Type B pancreatic cell (in vitro differentiated cells): ENCODE measurements at regions not wholly inside any gene's neighbourhood (a gene's known extent, or its start where the extent isn't known, plus 50 kb on each side); places are given as distances from the start of the nearest gene placed in this dataset.

Experiments
- DNase-seq: peaks from one replicate; pipeline ENCODE4 v3.0.0; 2021; ENCODE audit warnings: mixed read lengths; ENCODE audit not compliant: unreplicated experiment; ENCODE audit errors: extremely low spot score
- H3K27ac Mint-ChIP-seq: 2 replicates; pipeline ENCODE4 v1.8.0; 2021; ENCODE audit warnings: mild to moderate bottlenecking, mixed read lengths
- H3K27me3 Mint-ChIP-seq: 2 replicates; pipeline ENCODE4 v1.8.0; 2021; ENCODE audit warnings: mixed read lengths
- H3K36me3 Mint-ChIP-seq: 2 replicates; pipeline ENCODE4 v1.8.0; 2021; ENCODE audit warnings: mixed read lengths
- H3K4me1 Mint-ChIP-seq: one replicate; pipeline ENCODE4 v1.8.0; 2021; ENCODE audit warnings: mixed read lengths; ENCODE audit not compliant: unreplicated experiment
- H3K4me3 Mint-ChIP-seq: 2 replicates; pipeline ENCODE4 v1.8.0; 2021; ENCODE audit warnings: mild to moderate bottlenecking, mixed read lengths
- H3K9me3 Mint-ChIP-seq: 2 replicates; pipeline ENCODE4 v1.8.0; 2021; ENCODE audit warnings: mixed read lengths
- CTCF ChIP-seq: fragments of 200-600 bp; sonication (generic); conservative IDR thresholded peaks from 2 replicates; pipeline ENCODE4 v1.5.0; 2021; ENCODE audit warnings: antibody characterized with exemption, mild to moderate bottlenecking

GRCh38 chr4:114193624-114194399 lies 214.4 kb upstream of the ARSJ start:
- Mint-ChIP-seq H3K27ac (no peak overlapping the region), H3K27me3 (no peaks in the 10 kb centered on the region), H3K4me1 (no peaks in the 10 kb centered on the region), H3K4me3 (no peak overlapping the region), H3K36me3 (no peaks in the 10 kb centered on the region), H3K9me3 (peaks cover 7% of the 10 kb centered on the region)
- no peak for DNase-seq
- no peak for TF ChIP-seq CTCF

DNA sequence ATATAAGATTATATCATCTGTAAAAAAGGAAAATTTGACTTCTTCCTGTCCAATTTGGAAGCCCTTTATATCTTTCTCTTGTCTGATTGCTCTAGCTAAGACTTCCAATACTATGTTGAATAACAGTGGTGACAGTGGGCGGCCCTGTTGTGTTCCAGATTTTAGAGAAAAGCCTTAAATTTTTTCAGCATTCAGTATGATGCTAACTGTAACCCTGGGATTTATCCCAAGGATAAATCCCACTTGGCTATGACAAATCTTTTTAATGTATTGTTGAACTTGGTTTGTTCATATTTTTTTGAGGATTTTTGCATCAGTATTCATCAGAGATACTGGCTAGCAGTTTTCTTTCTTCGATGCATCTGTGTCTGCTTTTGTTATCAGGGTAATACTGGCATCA lies 217.2 kb upstream of the ARSJ start:
- H3K27ac Mint-ChIP-seq: no peak overlapping the region
- DNase-seq: no peak
- H3K4me1 Mint-ChIP-seq: no peaks in the 10 kb centered on the region
- no peak overlapping the region for H3K4me3 Mint-ChIP-seq
- TF ChIP-seq CTCF: no peak
- no peaks in the 10 kb centered on the region for H3K9me3 Mint-ChIP-seq
- no peaks in the 10 kb centered on the region for H3K27me3 Mint-ChIP-seq
- H3K36me3 Mint-ChIP-seq: no peaks in the 10 kb centered on the region

DNA sequence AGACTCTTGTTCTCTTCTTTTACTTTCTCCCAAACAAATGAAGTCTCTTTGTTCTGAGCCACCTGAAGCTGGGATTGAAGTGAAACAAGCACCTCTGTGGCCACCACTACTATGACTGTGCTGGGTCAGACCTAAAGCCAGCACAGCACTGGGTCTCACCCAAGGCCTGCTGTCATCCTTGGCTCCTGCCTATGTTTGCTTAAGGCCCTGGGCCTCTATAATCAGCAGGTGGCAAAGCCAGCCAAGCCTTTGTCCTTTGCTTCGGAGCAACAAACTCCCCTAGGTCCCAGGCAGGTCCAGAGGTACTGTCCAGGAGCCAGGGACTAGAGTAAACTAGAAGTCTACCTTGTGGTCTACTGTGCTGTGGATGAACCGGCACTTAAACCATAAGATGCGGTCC lies 220.6 kb upstream of the ARSJ start:
- no peaks in the 10 kb centered on the region for H3K9me3 Mint-ChIP-seq

DNA sequence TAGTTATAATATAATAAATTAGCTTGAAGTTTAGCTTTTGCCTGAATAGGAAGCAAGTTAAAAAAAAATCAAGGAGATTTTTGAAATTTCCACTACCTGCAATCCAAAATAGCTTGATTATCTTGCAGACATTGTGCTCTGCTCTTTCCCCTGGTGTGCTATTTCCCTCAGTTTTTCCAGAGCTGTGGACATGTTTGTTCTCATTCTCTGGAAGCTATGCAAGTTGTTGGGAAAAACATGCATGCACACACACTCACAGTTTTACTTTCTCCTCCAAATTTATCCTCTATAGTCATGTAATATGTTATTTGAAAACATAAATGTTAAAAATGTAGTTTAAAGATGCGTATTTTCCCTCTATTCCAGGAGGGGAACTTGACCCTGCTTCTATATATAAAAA lies 225.8 kb upstream of the ARSJ start:
- H3K27ac Mint-ChIP-seq: no peak overlapping the region
- H3K9me3 Mint-ChIP-seq: no peaks in the 10 kb centered on the region
- no peak overlapping the region for H3K4me3 Mint-ChIP-seq
- no peaks in the 10 kb centered on the region for H3K27me3 Mint-ChIP-seq
- H3K36me3 Mint-ChIP-seq: no peaks in the 10 kb centered on the region
- no peaks in the 10 kb centered on the region for H3K4me1 Mint-ChIP-seq
- TF ChIP-seq CTCF: no peak
- no peak for DNase-seq

More for the DNA sequence above, 220.6 kb upstream of the ARSJ start:
- no peaks in the 10 kb centered on the region for H3K27me3 Mint-ChIP-seq
- no peak for DNase-seq
- no peak overlapping the region for H3K27ac Mint-ChIP-seq
- TF ChIP-seq CTCF: no peak
- H3K36me3 Mint-ChIP-seq: no peaks in the 10 kb centered on the region
- H3K4me1 Mint-ChIP-seq: no peaks in the 10 kb centered on the region
- no peak overlapping the region for H3K4me3 Mint-ChIP-seq

GRCh38 chr4:114208574-114209151 lies 229.2 kb upstream of the ARSJ start:
- no peak overlapping the region for H3K27ac Mint-ChIP-seq
- H3K36me3 Mint-ChIP-seq: no peaks in the 10 kb centered on the region
- DNase-seq: no peak
- no peaks in the 10 kb centered on the region for H3K27me3 Mint-ChIP-seq
- H3K4me3 Mint-ChIP-seq: no peak overlapping the region
- no peaks in the 10 kb centered on the region for H3K9me3 Mint-ChIP-seq
- no peaks in the 10 kb centered on the region for H3K4me1 Mint-ChIP-seq
- no peak for TF ChIP-seq CTCF
